Suppressor macrophage (primary cell): ENCODE measurements at regions not wholly inside any gene's neighbourhood (a gene's known extent, or its start where the extent isn't known, plus 50 kb on each side); places are given as distances from the start of the nearest gene placed in this dataset.
"Not testable (repeated sequence)": the region's sequence is repeated elsewhere in the genome, so short reads cannot be mapped to it uniquely, and the experiment has no call there.

ENCODE experiments used
- DNase-seq, 4 experiments: peaks; one replicate each; pipeline ENCODE4 v3.0.0-alpha.2; 2020 to 2022

DNA sequence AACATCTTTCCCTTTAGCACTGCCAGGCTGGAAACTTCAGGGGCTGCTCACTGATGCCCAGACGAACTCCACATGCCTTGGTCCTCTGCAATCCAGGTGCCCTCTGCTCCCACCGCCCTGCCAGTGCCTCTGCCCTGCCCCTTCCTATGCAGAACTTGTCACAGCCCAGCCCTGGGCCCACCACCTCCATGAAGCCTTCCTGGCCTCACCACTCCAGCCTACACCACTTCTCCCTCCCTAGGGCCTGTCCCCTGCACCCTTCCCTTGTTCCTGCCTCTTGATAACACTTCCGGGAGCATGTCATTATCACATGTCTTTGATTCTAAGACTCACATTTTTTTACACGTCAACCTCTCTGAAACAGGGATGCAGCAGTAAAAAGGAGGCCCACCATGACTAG, 627.2 kb downstream of the UQCRFS1 start:
- DNase-seq: no peak

DNA sequence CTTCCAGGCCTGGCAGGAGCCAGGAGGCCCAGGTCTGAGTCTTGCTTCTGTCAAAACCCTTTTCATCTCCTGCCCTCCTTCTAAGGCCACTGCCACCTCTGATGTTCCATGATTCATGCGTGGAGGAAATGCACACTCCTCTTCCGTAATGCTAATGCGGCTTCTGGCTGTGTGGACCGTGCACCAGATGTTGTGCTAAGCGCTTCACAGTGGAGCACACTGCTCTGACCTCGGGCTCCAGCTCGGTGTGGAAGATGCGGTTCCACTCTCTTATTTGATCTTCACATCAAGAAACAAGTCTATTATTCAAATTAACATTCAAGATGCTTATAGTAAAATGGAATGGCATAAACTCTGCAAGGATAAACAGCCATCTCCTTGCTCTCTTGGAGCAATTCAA, 629.2 kb downstream of the UQCRFS1 start:
- DNase-seq: no peak

DNA sequence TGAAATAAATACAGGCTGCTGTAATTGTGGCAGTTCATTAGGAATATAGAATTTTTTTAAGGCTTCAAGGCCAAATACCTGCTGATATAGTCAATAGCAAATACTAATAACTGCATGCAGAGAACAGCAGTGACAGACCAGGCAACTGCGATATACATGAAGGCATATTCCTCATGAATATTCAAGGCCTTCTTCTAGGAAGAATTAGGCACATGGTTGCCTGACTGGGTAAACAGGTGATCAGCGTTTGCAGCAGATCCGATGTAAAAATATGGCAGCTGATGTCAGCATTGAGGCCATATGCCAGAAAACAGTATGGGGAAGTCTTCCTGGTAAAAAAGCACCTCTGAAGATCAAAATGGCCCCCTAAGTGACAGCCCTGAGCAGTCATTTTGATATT, 629.7 kb downstream of the UQCRFS1 start:
- DNase-seq: no peak

DNA sequence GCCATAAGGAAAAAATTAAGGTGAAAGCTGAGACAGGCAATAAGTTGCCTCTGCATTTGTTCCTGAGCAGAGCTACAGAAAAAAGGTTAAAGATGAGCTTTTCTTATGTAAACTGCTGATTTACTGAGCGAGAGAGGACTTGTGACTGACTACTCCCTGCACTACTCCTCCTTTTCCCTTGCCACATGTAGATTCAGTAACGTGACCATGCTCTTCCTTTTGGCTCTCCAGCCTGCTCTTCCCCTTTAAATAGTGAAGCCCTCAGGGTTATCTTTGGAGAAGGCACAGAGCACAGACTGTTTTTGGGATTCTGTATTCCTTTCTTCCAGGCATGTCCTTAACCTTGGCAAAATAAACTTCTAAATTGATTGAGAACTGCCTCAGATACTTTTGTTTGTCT, 630.2 kb downstream of the UQCRFS1 start:
- DNase-seq: no peak

DNA sequence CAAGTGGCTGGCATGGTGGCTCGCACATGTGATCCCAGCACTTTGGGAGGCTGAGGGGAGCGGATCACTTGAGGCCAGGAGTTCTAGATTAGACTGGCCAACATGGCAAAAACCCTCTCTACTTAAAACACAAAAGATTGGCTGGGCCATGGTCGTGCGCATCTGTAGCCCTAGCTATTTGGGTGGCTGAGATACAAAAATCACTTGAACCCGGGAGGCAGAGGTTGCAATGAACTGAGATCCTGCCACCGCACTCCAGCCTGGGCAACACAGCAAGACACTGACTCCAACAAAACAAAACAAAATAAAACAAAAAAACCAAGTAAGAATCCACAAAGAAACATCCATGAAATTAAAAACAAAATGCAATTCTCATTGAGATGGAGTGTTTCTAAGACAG, 630.6 kb downstream of the UQCRFS1 start:
- DNase-seq: no peak

DNA sequence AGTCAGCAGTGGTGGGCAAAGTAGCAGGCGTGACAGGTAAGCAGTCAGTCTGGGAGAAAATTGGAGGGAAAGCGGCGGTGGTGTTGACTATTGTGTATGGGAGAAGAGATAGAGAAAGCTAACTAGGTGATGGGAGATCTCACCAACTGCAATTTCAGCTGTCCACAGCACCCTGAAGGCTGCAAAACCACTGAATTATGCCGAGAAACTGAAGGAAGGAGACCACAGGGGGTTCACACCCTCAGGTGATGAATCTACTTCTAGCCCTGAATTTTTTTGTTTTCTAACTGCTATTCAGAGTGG, 631.5 kb downstream of the UQCRFS1 start:
- no peak for DNase-seq

DNA sequence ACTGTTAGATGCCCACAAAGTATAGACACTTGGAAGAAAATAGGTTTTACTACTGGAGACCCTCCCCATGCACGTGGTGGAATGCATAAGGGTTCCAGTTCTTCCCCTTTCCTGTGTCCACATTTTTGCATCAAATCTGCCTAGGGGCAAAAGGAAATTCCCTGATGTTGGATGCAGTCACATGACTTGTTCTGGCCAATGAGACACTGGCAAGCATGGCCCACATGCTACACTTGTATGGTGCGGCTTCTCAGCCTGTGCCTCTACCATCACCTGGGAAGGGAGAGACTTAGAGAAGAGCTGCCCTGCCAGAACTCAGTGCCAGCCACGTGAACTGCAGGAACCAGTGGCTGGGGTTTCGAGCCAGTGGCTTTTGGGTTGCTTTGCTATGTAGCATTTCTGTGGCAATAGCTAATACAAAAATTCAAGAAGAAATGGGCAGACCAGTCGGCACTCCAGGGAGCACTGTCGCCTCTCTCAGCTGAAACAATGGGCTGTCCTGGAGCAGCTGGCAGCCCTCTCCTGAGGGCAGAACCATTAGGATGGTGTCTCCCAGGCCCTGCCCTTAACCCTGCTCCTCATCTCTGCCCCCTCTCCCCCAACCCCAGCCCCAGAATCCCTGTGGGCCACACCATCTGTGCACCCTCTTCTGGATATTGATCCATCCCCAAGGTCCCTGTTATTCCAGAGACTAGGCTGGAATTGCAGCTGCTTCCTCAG, 634.0 kb downstream of the UQCRFS1 start:
- no peak for DNase-seq

DNA sequence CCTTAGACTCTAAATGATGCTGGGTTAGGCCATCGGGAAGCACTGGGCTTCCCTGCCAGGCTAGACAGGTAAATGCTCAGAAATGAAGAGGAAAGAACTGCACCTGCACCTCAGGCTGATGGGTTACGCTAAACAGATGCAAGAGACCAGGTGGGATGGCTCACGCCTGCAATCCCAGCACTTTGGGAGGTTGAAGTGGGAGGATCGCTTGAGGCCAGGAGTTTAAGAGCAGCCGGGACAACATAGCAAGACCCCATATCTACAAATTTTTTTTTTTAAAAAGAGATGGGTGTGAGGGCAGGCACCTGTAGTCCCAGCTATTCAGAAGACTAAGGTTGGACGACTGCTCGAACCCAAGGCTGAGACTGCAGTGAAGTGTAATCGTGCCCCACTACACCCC, 634.7 kb downstream of the UQCRFS1 start:
- no peak for DNase-seq

DNA sequence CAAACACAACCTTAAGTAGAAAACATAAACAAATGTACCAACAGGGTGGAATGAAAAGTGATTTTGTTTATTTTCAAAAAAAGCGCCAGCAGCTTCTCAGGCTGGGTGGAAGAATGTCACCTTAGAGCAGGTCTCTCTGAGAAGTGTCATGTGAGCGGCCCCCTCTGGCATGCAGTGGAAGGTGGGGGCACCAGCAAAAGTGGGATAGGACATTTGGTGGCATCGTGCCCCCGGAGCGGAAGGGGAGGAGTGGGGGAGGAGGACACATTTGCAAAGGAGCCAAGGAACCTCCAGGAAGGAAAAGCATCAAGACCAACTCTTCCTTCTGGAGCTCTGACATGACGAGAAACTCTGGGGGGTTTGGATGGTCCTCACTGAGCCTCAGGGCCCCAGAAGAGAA, 635.3 kb downstream of the UQCRFS1 start:
- DNase-seq: no peak

DNA sequence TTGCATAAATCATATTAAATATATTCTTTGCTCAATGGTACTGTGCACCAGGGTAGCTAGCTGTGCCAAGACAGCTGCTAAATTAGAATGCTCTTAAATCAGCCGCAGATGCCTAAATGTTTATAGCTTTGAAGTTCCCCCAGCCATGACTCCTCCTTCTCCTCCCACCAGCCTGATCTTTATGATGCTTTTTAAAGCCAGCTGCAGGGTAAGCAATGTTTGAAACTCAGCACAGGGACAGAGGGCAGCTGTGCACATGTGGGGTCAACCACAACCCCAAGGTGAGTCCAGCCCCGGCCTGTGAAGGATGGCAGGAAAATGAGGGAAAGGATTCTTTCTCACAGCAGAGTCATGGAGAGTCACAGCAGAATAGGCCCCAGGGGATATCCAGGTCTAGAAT, 635.7 kb downstream of the UQCRFS1 start:
- no peak for DNase-seq

DNA sequence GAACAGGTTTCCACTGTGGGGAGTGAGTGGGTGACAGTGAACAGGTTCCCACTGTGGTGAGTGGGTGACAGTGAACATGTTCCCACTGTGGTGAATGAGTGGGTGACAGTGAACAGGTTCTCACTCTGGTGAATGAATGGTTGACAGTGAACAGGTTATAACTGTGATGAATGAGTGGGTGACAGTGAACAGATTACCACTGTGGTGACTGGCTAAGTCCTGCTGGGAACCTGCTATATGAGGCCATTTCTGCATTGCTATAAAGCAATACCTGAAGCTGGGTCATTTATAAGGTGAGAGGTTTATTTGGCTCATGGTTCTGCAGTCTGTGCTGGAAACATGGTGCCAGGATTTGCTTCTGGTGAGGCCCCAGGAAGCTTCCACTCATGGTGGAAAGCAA, 637.1 kb downstream of the UQCRFS1 start:
- DNase-seq: no peak

DNA sequence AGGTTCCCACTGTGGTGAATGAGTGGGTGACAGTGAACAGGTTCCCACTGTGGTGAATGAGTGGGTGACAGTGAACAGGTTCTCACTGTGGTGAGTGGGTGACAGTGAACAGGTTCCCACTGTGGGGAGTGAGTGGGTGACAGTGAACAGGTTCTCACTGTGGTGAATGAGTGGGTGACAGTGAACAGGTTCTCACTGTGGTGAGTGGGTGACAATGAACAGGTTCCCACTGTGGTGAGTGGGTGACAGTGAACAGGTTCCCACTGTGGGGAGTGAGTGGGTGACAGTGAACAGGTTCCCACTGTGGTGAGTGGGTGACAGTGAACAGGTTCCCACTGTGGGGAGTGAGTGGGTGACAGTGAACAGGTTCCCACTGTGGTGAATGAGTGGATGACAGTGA, 637.6 kb downstream of the UQCRFS1 start:
- not testable (repeated sequence) for DNase-seq

DNA sequence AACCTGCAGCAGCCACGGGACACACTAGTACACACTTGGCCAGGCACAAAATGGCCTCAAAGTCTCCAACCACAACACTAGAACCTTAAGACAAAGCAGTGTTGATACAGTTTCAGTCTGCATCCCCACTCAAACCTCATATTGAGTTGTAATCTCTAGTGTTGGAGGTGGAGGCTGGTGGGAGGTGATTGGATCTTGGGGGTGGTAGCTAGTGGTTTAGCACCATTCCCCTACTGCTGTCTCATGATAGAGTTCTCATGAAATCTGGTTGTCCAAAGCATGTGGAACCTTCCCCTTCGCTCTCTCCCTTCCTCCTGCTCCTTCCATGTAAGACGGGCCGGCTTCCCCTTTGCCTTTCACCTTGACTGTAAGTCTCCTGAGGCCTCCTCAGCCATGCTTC, 638.7 kb downstream of the UQCRFS1 start:
- no peak for DNase-seq

DNA sequence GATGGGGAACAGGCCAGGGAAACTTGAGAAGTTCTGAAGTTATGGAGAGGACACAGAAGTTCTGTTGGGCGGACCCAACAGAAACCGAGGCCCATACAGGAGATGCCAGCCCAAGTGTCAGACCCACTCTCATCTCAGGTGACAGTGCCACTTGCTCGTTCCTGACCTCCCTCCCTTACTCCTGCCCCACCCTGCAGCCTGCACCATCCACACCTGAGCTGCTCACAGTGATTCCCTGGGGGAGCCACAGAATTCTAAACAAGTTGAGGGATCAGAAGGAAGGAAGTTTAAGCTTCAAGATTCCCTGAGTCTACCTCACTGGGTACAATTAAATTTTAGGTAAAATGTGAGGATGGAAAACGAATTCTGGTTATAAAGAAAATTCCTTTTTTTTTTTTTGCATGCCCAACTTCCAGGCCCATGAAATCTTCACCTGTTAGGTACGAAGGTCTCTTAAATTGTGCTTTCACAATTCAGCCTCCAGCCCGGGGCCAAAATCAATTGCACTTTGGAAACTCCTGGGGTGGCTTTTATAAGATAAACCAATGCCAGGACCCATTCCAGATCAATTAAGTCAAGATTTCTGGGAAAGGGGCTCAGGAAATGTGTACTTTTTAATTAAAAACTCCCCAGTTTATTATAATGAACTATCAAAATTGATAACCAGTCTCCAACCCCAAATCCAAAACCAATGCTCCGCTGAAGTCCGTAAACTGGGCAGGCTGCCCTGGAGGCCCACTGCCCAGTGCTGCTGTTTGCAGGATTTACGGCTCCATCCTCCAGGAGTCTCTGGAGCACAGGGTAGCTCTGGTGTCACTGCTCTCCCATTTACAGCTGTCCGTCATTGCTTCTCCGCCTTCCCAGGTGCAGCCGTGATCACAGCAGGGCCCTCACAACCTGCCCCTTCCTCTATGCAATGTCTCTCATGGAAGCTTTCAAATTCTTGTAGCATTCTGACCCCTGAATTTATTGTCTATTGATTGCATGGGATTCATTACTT, 643.5 kb downstream of the UQCRFS1 start:
- DNase-seq: no peak

DNA sequence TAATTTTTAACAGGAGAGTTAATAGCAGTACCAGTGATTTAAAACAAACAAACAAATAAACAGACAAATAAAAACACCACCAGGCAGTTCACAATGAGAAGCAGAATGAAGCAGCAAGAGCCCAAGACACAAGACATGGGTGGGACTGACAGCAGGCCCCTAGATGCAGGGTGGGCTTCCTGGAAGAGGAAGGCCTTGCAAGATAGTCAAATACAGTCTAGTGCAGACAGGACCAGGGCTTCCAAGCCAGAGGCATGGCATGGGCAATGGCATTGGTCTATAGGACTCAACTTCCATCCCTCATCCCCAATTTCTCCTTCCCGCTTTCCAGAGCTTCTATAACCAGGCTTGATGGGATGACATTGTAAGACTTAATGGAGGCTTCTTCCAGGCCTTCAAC, 645.1 kb downstream of the UQCRFS1 start:
- DNase-seq: no peak

DNA sequence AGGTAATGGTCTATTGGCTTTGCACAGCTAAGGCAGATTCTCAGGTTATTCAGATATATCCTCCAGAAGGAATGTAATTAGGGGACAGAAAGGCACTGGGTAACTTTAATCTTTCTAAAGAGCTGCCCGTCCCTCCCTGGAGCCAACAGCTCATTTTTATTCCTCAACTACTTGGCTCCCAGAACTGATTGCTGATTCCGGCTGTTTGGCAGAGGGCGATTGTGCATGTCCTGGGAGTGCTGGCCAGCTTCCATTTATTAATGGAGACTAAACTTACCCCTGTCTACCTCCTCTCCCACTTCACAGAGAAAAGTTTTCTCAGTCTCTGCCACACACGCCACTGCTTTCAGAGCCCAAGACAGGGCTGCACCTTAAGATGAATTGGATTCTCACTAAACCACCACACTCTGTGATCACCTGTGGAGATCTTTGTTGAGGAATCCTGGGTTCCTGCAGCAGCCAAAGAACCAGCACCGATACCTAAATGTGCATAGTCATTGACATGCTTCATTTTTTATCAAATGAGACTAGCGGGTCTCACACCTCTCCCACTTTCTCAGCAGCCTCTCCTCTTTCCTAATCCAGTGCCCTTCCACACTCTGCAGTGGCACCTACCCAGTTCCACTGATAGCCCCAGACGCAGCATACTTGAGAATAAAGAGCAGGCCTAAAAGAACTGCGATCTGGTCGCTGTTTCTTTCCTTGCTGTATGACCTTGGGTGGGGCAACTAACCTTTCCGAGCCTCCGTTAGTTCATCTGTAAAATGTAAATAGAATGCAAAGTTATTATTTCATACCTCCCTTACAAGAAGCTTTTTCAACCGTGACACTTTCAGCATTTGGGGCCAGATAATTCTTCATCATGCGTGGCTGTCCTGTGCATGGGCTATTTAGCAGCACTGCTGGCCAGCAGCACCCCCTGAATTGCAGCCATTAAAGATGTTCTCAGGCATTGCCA, 648.7 kb downstream of the UQCRFS1 start:
- no peak for DNase-seq

DNA sequence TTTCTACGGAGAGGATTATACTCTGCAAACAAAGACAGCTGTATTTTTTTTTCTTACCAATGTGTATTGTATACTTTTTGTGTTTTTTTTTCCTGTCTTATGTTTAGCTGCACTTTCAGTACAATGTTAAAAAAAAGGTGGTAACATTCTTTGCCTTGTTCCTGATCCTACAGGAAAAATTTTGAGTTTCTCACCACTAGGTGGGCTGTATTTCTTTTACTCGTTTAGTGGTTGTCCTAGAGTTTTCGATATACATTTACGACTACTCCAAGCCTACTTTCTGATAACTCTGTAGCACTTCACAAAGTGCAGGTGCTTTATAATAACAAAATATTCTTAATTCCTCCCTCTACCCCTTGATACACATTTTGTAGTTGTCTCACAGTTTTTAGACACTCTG, 652.2 kb downstream of the UQCRFS1 start:
- DNase-seq: no peak

DNA sequence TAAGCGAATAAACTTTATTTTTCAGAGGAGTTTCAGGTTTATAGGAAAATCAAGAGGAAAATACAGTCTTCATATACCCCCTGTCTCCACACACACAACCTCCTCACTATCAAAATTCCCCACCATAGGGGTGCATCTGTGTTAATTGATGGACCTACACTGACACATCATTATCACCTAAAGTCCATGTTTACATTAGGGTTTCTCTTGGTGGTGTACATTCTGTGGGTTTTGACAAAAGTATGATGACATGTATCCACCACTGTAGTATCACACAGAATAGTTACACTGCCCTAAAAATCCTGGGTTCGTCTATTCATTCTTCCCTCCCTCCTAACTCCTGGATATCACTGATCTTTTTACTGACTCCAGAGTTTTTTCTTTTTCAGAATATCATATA, 654.2 kb downstream of the UQCRFS1 start:
- DNase-seq: no peak

DNA sequence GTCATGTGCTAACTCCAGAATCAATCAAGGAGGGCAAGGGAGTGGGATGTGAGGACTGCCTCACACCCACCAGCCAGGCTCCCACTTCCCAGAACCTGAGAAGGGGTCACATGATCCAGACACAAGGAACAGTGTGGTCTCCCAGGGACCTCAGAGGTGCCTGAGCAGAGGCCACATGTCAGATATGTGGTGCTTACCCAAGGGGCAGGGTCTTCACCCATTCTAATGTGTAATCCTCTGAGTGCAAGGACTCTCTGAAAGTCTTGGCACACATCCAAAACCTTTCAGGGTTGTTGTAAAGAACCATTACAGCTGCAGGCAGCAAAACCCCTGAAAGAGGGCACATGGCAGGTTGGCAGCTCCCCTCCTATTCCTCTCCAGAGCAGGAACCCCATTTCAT, 656.6 kb downstream of the UQCRFS1 start:
- no peak for DNase-seq

DNA sequence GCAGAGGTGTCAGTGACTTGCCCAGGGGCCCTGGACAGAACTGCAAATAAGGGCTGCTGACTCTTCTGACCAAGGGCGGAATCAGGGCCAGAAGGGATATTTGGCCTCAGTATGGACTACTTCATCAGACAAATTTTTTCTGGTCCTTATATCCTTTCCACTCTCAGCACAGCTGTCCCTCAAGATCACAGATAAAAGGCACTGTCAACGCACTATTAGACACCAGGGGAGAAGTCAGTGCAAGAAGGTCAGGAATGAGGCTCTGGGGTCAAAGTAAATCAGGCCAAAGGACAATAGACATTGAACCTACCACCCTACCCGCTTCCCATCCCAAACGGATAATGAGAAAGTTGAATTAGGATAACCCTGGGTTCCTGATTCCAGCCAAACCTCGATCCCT, 657.6 kb downstream of the UQCRFS1 start:
- no peak for DNase-seq

DNA sequence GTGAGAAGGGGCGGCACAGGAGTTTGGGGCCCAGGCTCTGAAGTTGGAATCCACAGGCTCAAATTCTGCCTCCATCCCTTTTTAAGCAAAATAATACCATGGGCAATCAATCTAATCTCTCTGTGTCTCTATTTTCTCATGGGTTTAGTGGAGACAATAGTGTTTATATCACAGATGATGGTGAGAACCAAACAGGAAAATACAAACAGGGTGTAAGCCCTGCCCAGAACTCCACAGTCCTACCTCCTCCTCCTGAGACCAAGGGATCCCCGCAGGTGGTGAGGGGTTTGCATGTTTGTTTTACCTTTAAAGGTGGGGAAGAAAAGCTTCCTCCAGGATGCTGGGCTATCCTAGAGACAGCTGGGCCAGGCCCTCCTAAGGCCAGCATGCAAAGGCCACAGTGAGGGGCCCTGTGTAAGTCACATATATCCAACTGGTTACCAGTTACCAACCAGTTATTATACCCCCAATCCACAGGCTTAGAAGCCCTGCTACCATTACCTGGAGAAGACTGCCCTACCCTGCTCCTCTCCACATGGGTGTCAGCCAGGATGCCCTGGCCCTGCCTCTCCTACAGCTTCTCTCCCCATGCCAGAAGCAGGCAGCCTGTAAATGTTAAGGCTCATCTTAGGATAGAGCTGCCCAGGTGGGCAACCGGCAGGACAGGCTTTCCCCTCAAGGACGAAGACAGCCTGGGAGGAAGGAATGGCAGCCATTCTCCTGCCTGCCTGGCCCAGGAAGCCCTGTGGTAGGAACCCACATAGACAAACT, 658.4 kb downstream of the UQCRFS1 start:
- DNase-seq: no peak

DNA sequence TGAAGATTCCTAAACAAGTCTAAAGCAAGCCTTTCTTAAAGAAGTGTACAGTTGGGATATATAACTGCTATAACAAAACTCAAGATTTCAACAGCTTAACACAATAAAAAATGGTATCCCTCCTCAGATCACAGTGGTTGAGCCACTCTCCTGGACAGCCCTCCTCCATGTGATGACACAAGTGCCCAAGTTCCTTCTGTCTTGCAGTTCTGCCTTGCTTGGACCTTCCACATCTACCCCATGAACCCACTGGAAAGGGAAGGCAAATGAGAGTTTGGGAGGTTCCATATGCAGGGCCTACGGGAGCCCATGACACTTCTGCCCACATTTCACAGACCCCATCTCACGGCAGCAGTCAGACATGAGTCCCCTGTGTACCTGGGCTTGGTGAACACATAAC, 659.2 kb downstream of the UQCRFS1 start:
- no peak for DNase-seq
